HG03108 (cell line): ENCODE measurements at regions not wholly inside any gene's neighbourhood (a gene's known extent, or its start where the extent isn't known, plus 50 kb on each side); places are given as distances from the start of the nearest gene placed in this dataset.
"Not testable (repeated sequence)": the region's sequence is repeated elsewhere in the genome, so short reads cannot be mapped to it uniquely, and the experiment has no call there.

Source experiments
- ATAC-seq: cut with Tn5 transposase; IDR thresholded peaks from one replicate; pipeline ENCODE4 v1.9.1; 2021; ENCODE audit warnings: moderate library complexity; ENCODE audit not compliant: unreplicated experiment

DNA sequence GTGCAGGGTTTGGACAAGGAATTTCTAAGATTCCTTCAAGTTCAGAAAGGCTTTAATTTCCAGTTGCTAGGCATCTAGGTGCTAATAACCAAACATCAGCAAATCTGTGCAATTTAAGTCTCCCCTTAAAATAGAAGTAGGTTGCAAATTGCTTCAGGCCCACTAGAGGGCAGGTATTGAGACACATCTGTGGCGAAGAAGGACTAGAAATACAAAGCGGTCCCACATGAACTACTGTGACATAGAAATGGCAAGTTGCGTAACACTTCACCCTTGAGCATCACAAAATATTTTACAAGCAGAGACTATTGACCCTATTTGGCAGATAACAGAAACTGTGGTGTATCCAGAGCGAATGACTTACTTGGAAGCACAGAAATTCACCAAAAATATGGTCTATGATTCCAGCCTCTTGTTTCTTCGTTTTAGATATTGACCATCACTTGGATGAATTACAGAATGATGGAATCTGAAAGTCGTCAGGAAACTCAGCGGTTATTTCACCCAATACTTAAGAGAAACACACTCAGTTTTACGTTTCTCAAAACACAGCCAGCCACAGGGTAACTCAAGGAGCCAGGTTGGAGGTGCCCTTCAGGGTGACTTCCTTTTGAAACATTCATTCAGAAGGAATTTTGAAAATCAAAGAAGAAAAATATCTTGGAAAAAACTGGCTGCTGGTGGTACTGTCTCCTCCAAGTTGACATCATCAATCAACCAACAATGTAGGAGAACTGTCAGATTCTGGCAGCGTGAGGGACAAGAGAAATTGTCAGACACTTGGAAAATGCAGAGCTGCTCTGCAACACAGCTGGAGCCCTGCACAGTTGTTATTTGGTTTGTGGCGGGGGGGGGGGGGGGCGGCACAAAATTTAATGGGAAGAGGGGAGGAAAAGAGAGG is 256.3 kb upstream of the MINDY3 start:
- no peak for ATAC-seq

- no peak for ATAC-seq
Observed at GRCh38 chr10:16117305-16117695, 257.0 kb upstream of the MINDY3 start.

DNA sequence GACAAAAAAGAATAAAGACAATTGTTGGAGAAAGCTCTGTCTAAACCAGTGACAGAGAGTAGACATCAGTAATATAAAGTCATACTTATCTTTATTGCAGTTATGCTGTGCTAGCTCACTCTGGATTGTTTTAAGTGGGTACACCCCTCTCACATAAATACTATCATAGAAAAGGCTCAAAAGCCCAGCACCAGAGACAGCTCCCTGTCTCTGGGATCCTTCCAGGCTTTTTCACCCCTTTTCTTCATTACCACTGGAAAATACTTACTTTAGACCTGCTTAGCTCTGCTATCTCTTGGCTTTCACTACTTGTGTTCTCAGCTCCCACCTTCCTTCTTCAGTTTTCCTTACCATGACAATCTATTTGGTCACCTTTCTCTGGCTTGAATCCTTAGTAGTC is 259.1 kb upstream of the MINDY3 start:
- no peak for ATAC-seq

DNA sequence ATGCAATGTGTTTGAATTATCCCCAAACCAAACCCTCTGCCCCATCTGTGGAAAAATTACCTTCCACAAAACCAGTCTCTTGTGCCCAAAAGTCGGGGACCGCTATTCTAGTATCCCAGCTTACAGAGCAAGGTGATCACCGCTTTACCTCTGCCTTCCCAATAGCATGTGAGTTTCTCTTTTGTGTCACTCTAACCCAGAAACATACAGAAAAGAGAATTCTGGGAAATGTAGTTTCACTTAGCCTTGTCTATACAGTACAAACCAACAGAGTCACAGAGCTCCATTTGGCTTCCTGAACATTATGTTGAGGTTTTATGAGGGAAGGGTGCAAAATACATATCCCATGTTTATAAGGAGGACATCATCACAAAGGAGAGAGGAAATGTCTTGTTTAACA is 260.3 kb upstream of the MINDY3 start:
- ATAC-seq = no peak

DNA sequence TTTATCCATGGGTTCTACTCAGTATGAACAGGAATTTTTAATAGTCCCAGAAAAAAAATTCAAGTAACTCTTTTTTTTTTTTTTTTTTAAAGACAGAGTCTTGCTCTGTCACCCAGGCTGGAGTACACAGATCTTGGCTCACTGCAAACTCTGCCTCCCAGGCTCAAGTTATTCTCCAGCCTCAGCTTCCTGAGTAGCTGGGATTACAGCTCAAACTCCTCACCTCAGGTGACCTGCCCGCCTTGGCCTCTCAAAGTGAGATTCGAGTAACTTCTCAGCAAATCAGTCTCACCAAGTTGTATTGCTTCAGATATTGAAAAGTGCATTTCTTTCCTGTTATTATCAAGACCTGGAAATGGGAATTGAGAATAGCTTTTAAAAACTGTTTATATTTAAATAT is 281.2 kb upstream of the MINDY3 start:
- no peak for ATAC-seq

DNA sequence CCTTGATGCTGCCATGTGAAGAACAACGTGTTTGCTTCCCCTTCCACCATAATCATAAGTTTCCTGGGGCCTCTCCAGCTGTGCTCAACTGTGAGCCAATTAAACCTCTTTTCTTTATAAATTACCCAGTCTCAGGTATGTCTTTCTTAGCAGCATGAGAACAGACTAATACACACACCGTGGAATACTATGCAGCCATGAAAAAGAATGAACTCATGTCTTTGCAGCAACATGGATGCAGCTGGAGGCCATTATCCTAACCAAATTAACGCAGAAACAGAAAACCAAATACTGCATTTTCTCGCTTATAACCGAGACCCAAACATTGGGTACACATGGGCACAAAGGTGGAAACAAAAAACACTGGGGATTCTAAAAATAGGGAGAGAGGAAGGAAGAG is 286.7 kb upstream of the MINDY3 start:
- no peak for ATAC-seq

- no peak for ATAC-seq
Observed at GRCh38 chr10:16155834-16156233, 281.0 kb upstream of the PTER start.

DNA sequence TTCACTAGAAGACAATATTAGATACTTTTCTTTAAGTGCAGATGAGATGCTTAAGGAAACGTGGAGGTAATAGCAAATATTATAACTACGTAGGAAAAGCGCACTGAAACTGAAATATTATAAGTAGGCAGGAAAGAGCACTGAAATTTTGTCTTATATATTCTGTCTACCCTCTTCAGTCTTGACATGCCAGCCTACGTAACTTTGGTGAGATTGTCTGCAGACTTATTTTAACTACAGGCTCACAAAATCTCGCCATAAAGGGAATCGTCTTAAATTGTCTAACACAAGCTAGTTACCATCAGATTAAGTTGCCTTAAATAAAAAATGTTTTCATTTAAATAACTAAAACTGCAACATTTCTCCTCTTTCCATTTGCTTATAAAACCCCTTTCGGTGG is 280.1 kb upstream of the PTER start:
- ATAC-seq = no peak

DNA sequence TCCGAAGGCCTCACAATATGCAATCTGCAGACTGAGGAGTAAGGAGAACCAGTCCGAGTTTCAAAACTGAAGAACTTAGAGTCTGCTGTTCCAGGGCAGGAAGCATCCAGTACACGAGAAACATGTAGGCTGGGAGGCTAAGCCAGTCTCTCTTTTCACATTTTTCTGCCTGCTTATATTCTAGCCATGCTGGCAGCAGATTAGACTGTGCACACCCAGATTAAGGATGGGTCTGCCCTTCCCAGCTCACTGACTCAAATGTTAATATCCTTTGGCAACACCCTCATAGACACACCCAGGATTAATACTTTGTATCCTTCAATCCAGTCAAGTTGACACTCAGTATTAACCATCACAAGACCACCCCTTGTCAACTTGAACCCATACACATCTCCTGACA is 271.7 kb upstream of the PTER start:
- ATAC-seq = not testable (repeated sequence)

GRCh38 chr10:16182144-16182543 is 254.7 kb upstream of the PTER start:
- no peak for ATAC-seq

DNA sequence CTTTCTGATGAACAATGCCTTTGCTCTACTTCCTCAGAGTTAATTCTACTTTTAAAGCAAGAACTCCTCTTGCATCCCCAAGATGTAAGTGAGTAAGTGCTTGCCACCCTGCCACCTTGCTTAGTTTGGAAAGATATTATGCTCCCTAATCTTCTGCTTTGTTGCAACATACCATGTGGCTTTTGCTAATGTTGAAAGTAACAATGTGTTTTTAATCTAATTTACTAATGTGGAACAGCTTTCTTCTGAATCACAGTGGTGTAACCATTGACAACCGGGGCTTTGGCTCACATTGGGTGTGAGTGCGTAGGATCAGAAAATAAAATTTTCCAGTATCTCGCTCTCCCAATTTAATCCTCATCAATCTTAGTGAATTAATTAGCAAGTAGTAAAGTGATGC is 254.1 kb upstream of the PTER start:
- ATAC-seq = no peak

GRCh38 chr10:16184096-16184597 is 252.7 kb upstream of the PTER start:
- ATAC-seq = no peak

GRCh38 chr10:16184906-16185305 is 251.9 kb upstream of the PTER start:
- no peak for ATAC-seq

DNA sequence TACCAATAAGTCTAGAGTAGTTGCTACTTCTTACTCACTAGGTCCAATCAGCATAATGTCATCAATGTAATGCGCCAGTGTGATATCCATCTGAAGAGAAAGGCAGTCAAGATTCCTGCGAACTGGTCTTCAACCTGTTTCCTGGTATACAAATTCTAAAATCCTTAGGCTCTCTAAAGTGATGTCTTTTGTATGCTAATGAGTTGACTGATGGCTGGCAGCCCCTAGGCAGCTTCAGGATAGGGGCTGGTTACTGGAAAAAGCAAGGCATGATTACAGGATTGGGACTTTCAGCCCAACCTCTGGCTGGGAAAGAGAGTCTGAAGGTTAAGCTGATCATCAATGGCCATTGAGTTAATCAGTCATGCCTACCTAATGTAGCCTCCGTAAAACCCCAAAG is 250.2 kb upstream of the PTER start:
- ATAC-seq = no peak

DNA sequence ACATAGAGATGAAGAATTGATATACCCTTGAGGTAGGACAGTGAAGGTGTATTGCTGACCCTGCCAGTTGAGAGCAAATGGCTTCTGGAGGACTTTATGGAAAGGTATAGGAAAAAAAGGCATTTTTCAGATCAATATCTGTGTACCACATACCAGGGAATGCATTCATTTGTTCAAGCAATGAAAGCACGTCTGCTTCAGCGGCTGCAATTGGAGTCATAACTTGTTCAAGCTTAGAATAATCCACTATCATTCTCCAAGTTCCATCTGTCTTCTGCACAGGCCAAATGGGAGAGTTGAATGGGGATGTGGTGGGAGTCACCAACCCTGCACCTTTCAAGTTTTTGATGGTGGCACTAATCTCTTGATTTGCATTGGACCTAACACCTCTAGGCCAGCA is 249.6 kb upstream of the PTER start:
- no peak for ATAC-seq

DNA sequence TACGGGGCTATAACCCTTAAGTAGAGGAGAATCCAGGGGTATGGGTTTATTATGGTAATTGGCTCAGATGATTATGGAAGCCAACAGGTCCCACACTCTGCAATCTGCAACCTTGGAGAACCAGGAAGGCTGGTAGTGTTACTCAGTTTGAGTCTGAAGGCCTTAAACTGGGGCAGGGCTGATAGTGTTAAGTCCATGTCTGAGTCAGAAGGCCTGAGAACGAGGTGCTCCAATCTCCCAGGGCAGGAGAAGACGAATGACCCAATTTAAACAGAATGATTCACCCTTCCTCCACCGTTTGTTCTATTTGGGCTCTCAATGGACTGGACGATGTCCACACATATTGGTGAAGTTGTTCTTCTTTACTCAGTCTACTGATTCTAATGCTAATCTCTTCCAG is 244.5 kb upstream of the PTER start:
- ATAC-seq = no peak

GRCh38 chr10:16193241-16193640 is 243.6 kb upstream of the PTER start:
- no peak for ATAC-seq

DNA sequence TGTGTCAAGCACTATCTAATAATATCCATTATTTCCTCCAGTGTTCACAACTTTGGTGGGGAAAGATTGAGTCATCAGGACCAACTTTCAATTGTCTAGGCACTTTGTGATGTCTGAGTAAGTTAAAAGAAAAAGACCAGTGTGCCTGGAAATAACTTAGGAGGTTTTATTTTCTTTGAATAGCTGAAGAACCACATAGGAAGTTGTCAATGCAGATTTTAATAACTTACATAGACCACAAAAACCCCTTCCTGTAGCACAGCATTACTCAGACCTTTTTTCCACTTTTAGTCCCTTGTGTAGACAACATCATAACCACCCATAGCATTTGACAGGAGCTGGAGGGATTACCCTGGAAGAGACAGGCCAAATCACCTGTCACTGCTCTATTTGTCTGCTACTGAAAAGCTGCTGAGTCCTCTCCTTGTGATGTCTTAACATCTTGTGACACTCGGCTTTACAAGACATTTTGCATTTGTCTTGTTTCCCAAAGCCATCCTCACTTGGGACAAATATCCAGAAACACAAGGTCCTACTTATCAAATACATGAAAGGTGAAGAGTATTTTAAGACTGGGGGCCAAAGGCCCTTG is 241.5 kb upstream of the PTER start:
- peak; percentile 97 for ATAC-seq

GRCh38 chr10:16195894-16196293 is 240.9 kb upstream of the PTER start:
- ATAC-seq = no peak

DNA sequence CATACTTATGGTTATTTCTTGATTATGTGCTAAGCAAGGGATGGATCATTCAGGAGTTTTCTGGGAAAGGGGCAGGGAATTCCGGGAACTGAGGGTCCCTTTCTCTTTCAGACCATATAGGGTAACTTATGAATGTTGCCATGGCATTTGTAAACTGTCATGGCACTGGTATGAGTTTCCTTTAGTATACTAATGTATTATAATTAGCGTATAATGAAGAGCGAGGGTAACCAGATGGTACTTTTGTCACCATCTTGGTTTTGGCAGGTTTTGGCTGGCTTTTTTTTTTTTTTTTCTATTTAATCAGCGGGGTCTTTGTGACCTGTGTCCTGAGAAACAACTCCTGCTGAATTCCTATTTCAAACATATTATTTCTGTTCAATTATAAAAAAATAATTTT is 237.6 kb upstream of the PTER start:
- ATAC-seq = no peak

DNA sequence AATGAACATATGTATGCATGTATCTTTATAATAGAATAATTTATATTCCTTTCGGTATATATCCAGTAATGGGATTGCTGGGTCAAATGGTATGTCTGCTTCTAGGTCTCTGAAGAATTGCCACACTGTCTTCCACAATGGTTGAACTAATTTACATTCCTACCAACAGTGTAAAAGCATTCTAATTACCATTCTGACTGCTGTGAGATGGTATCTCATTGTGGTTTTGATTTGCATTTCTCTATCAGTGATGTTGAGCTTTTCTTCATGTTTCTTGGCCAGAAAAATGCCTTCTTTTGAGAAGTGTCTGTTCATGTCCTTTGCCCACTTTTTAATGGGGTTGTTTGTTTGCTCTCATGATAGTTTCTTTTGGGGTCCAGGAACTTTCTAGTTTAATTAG is 213.2 kb upstream of the PTER start:
- not testable (repeated sequence) for ATAC-seq

DNA sequence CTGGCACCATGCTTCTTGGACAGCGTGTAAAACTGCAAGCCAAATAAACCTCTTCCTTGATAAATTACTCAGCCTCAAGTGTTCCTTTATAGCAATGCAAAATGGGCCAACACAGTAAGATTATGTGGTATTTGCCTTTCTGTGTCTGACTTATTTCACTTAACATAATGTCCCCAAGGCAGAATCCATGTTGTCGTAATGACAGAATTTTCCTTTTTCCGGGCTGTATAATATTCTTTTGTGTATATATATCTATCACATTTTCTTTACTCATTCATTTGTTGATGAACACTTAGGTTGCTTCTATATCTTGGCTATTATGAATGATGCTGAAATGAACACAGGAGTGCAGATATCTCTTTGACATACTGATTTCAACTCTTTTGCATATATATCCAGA is 209.1 kb upstream of the PTER start:
- ATAC-seq = no peak
